HepG2 (cell line): ENCODE measurements at regions not wholly inside any gene's neighbourhood (a gene's known extent, or its start where the extent isn't known, plus 50 kb on each side); places are given as distances from the start of the nearest gene placed in this dataset.

Experiments used
- ETV5 ChIP-seq: IDR thresholded peaks from 2 replicates; pipeline ENCODE4 v1.6.1; 2018; ENCODE audit warnings: missing biosample characterization, missing genetic modification reagents, inconsistent platforms, borderline replicate concordance
- FOXK2 ChIP-seq: fragments of 450-650 bp; IDR thresholded peaks from 2 replicates; pipeline ENCODE4 v1.6.1; 2016
- HNF1A ChIP-seq, 2 experiments: sonication (generic) in 1 of 2; formaldehyde crosslinking in 1 of 2; IDR thresholded peaks; 2 replicates each; pipeline versions ENCODE4 v1.4.0 to v1.6.1; 2016 to 2020; ENCODE audit warnings: borderline replicate concordance in 1 of 2, low read depth in 1 of 2, mild to moderate bottlenecking in 1 of 2, missing genetic modification reagents in 1 of 2
- HNF1B ChIP-seq: sonication (generic); formaldehyde crosslinking; IDR thresholded peaks from 2 replicates; pipeline ENCODE4 v1.5.1; 2020; ENCODE audit warnings: mild to moderate bottlenecking, moderate library complexity, missing genetic modification reagents
- IKZF5 ChIP-seq: IDR thresholded peaks from 2 replicates; pipeline ENCODE4 v1.6.1; 2018; ENCODE audit warnings: missing genetic modification reagents, mild to moderate bottlenecking, missing compliant biosample characterization
- KMT2A ChIP-seq: sonication (generic); formaldehyde crosslinking; IDR thresholded peaks from 2 replicates; pipeline ENCODE4 v1.4.0; 2020; ENCODE audit warnings: missing genetic modification reagents
- MTF1 ChIP-seq: sonication (generic); formaldehyde crosslinking; IDR thresholded peaks from 2 replicates; pipeline ENCODE4 v1.5.0; 2020; ENCODE audit warnings: missing genetic modification reagents
- NKX3-1 ChIP-seq: sonication (generic); formaldehyde crosslinking; IDR thresholded peaks from 2 replicates; pipeline ENCODE4 v1.5.0; 2020; ENCODE audit warnings: missing genetic modification reagents
- RCOR2 ChIP-seq: IDR thresholded peaks from 2 replicates; pipeline ENCODE4 v1.6.1; 2016; ENCODE audit warnings: missing biosample characterization, missing genetic modification reagents
- SCMH1 ChIP-seq: sonication (generic); formaldehyde crosslinking; IDR thresholded peaks from 2 replicates; pipeline ENCODE4 v1.9.0; 2021; ENCODE audit warnings: missing genetic modification reagents, mild to moderate bottlenecking, borderline replicate concordance
- SNAPC2 ChIP-seq: sonication (generic); formaldehyde crosslinking; IDR thresholded peaks from 2 replicates; pipeline ENCODE4 v1.8.1; 2022; ENCODE audit warnings: mild to moderate bottlenecking, missing genetic modification reagents
- TCF7 ChIP-seq: sonication (generic); IDR thresholded peaks from 2 replicates; pipeline ENCODE4 v1.6.1; 2016; ENCODE audit warnings: antibody characterized with exemption, low read depth
- ZHX2 ChIP-seq, 2 experiments: sonication (generic) in 1 of 2; formaldehyde crosslinking in 1 of 2; IDR thresholded peaks; 2 replicates each; pipeline versions ENCODE4 v1.6.1 to v1.9.0; 2014 to 2022; ENCODE audit warnings: antibody characterized with exemption in 1 of 2, borderline replicate concordance in 1 of 2, inconsistent platforms in 1 of 2, low read depth in 1 of 2, missing genetic modification reagents in 1 of 2
- ZNF235 ChIP-seq: sonication (generic); formaldehyde crosslinking; IDR thresholded peaks from 2 replicates; pipeline ENCODE4 v1.8.1; 2023; ENCODE audit warnings: mild to moderate bottlenecking, missing genetic modification reagents, borderline replicate concordance
- ZNF749 ChIP-seq: sonication (generic); formaldehyde crosslinking; IDR thresholded peaks from 2 replicates; pipeline ENCODE4 v1.8.0; 2022; ENCODE audit warnings: mild to moderate bottlenecking, missing genetic modification reagents, moderate library complexity, borderline replicate concordance

- TF ChIP-seq IKZF5 (CRISPR knock-in tag) (peak; percentile 93), NKX3-1 (CRISPR knock-in tag) (peak; percentile 29; the same call in 1 of the 2 replicates), SCMH1 (CRISPR knock-in tag) (no peak), ZHX2 (IDR thresholded peaks at IDR 0.05; ENCODE audit: low read depth) (peak; percentile 55; the same call in 1 of the 2 replicates), ZHX2 (CRISPR knock-in tag; IDR thresholded peaks at IDR 0.05; ENCODE audit: borderline replicate concordance) (no peak), ZNF235 (no peak), MTF1 (CRISPR knock-in tag) (no peak), ETV5 (CRISPR knock-in tag) (peak; percentile 95), RCOR2 (CRISPR knock-in tag) (0 out of 2 replicates have a peak, but pooled peaks have one; percentile 46), ZNF749 (CRISPR knock-in tag) (peak; percentile 37; the same call in 1 of the 2 replicates), FOXK2 (0 out of 2 replicates have a peak, but pooled peaks have one; percentile 49), HNF1B (CRISPR knock-in tag) (peak; percentile 61), KMT2A (CRISPR knock-in tag) (peak; percentile 88), SNAPC2 (0 out of 2 replicates have a peak, but pooled peaks have one; percentile 27), HNF1A (IDR thresholded peaks at IDR 0.05; ENCODE audit: low read depth) (0 out of 2 replicates have a peak, but pooled peaks have one; percentile 38), HNF1A (CRISPR knock-in tag; IDR thresholded peaks at IDR 0.05; ENCODE audit: borderline replicate concordance) (peak; percentile 57; the same call in 1 of the 2 replicates), TCF7 (peak; percentile 74)
These were observed 62.1 kb upstream of the MAPRE2 start (continued) for GRCh38 chr18:34978953-34979608.
